Liver (tissue), 3 donors: ENCODE measurements at regions not wholly inside any gene's neighbourhood (a gene's known extent, or its start where the extent isn't known, plus 50 kb on each side); places are given as distances from the start of the nearest gene placed in this dataset.

ENCODE experiments used
- GABPA ChIP-seq, 2 donors: IDR thresholded peaks in 1 of 2; conservative IDR thresholded peaks in 1 of 2; 2 replicates each; pipeline ENCODE4 v1.6.1; 2016; ENCODE audit warnings: antibody characterized with exemption in 2 of 2, mild to moderate bottlenecking in 1 of 2, moderate library complexity in 1 of 2
- RAD21 ChIP-seq, 2 donors: IDR thresholded peaks; 2 replicates each; pipeline ENCODE4 v1.6.1; 2016; ENCODE audit warnings: antibody characterized with exemption in 2 of 2, mild to moderate bottlenecking in 2 of 2
- RXRA ChIP-seq, 2 donors: IDR thresholded peaks; 2 replicates each; pipeline ENCODE4 v1.6.1; 2017 to 2018; ENCODE audit warnings: antibody characterized with exemption in 2 of 2, mild to moderate bottlenecking in 1 of 2
- SP1 ChIP-seq: IDR thresholded peaks from 2 replicates; pipeline ENCODE4 v1.6.1; 2018; ENCODE audit warnings: antibody characterized with exemption, mild to moderate bottlenecking
- TF ChIP-seq, protein P1 (sequence below): fragments of 150-350 bp; IDR thresholded peaks from 2 replicates; pipeline ENCODE4 v1.5.1; 2017; ENCODE audit warnings: improper control_type of control experiment, low read depth, low read length; ENCODE audit not compliant: missing input control
- TF ChIP-seq, protein P2 (sequence below): IDR thresholded peaks from 2 replicates; pipeline ENCODE4 v1.6.1; 2016; ENCODE audit warnings: antibody characterized with exemption
- donor health status: healthy.
- donor health status: healthy.

DNA sequence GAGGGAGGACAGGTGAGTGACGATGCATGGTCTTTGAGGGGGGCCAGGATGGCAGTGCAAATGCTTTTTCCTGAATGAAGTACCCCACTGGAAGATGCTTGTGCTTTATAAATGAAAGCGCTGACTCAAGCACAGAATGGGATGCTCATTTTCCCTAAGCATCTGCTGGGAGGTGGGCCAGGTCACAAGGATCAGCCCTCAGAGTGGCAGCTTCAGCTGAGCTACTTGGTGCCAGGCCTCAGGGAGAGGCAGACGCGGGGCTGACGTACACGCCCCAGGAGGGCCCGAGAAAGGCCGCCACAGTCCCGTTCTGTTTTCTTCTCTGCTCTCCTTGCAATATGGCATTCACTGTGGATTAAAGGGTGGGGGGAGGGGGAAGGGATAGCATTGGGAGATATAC lies 1535.8 kb downstream of the TSPY10 start:
- TF ChIP-seq, protein P1, sequence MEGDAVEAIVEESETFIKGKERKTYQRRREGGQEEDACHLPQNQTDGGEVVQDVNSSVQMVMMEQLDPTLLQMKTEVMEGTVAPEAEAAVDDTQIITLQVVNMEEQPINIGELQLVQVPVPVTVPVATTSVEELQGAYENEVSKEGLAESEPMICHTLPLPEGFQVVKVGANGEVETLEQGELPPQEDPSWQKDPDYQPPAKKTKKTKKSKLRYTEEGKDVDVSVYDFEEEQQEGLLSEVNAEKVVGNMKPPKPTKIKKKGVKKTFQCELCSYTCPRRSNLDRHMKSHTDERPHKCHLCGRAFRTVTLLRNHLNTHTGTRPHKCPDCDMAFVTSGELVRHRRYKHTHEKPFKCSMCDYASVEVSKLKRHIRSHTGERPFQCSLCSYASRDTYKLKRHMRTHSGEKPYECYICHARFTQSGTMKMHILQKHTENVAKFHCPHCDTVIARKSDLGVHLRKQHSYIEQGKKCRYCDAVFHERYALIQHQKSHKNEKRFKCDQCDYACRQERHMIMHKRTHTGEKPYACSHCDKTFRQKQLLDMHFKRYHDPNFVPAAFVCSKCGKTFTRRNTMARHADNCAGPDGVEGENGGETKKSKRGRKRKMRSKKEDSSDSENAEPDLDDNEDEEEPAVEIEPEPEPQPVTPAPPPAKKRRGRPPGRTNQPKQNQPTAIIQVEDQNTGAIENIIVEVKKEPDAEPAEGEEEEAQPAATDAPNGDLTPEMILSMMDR = no peak
- TF ChIP-seq, protein P2, sequence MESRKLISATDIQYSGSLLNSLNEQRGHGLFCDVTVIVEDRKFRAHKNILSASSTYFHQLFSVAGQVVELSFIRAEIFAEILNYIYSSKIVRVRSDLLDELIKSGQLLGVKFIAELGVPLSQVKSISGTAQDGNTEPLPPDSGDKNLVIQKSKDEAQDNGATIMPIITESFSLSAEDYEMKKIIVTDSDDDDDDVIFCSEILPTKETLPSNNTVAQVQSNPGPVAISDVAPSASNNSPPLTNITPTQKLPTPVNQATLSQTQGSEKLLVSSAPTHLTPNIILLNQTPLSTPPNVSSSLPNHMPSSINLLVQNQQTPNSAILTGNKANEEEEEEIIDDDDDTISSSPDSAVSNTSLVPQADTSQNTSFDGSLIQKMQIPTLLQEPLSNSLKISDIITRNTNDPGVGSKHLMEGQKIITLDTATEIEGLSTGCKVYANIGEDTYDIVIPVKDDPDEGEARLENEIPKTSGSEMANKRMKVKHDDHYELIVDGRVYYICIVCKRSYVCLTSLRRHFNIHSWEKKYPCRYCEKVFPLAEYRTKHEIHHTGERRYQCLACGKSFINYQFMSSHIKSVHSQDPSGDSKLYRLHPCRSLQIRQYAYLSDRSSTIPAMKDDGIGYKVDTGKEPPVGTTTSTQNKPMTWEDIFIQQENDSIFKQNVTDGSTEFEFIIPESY = no peak
- TF ChIP-seq RAD21 (IDR thresholded peaks at IDR 0.05) (no peak), RXRA (IDR thresholded peaks at IDR 0.05) (no peak), GABPA (IDR thresholded peaks at IDR 0.05 in 1 of 2, conservative IDR thresholded peaks at IDR 0.05 in 1 of 2) (no peak), SP1 (no peak)
